Fibroblast of upper back skin (primary cell): ENCODE measurements at regions not wholly inside any gene's neighbourhood (a gene's known extent, or its start where the extent isn't known, plus 50 kb on each side); places are given as distances from the start of the nearest gene placed in this dataset.
"Not testable (repeated sequence)": the region's sequence is repeated elsewhere in the genome, so short reads cannot be mapped to it uniquely, and the experiment has no call there.

Experiments used
- DNase-seq: peaks from one replicate; pipeline ENCODE4 v3.0.0-alpha.2; 2013

DNA sequence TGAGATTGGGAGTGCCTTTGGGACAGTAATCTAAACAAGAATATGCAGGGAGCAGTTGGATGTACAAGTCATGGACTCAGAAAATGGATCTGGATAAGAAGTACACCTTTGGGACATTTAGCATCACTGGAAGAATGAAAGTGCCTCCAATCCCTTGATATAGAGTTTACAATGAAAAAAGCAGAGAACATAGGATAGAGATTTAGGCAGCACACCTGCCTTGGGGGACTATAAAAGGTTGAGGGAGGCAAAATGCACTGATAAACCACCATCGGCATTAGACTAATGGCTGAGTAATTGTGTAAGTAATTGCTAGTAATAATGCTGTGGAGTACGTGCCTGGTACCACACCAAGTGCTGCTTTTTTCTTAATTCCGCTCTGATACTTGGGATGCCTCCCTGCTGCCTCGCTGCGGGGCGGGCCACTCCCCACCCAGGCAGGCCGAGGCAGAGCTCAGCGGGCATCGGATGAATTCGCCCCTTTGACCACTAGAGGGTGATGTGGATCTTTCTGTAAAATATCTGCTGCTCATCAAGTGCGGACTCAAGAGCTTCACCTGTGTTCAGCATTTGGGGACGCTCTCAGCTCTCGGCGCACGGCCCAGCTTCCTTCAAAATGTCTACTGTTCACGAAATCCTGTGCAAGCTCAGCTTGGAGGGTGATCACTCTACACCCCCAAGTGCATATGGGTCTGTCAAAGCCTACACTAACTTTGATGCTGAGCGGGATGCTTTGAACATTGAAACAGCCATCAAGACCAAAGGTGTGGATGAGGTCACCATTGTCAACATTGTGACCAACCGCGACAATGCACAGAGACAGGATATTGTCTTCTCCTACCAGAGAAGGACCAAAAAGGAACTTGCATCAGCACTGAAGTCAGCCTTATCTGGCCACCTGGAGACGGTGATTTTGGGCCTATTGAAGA lies 99.9 kb downstream of the ANKRD18B start:
- peak; percentile 68 for DNase-seq

DNA sequence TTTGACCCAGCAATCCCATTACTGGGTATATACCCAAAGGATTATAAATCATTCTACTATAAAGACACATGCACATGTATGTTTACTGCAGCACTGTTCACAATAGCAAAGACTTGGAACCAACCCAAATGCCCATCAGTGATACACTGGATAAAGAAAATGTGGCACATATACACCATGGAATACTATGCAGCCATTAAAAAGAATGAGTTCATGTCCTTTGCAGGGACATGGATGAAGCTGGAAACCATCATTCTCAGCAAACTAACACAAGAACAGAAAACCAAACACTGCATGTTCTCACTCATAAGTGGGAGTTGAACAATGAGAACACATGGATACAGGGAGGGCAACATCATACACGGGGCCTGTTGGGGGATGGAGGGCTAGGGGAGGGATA lies 104.3 kb downstream of the ANKRD18B start:
- not testable (repeated sequence) for DNase-seq

DNA sequence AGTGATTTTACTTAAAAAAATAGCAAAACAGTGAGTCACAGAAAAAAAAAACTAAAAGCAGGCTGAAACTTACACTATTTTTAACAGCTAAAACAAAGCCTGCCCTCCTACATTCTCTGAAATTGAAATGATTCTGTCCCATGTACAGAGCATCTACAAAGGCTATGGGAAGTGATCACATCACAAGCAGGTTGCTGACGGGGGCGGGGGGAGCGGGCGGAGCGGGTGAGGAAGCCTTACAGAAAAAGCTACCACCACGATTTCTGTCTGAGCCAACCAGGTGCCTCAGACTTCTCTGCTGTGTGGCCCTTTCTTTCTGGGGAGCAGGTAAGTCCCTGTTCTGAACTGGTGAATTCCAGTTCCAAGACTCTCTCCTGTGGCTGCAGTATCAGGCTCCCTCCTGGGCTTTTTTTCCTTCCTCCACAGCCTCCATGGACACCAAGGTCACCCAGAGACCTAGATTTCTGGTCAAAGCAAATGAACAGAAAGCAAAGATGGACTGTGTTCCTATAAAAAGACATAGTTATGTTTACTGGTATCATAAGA lies 104.9 kb downstream of the ANKRD18B start:
- DNase-seq, result no peak

DNA sequence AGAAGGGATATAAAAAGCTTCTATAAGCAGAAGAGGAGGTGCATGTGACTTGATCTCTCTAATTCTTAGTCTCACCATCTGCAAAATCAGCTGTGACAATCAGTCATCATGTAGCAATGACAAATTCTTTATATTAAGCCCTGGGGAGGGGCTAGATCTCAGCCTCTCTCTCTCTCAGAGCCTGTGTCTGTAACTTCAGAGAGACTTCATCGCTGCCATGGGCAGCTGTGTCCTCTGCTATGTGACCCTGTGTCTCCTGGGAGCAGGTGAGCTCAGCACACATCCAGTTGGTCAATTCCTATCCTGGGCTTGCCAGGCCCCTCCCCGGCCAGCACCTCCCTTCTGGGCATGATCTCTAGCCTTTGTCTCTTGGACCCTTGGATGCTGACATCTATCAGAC lies 109.6 kb downstream of the ANKRD18B start:
- DNase-seq, result no peak

DNA sequence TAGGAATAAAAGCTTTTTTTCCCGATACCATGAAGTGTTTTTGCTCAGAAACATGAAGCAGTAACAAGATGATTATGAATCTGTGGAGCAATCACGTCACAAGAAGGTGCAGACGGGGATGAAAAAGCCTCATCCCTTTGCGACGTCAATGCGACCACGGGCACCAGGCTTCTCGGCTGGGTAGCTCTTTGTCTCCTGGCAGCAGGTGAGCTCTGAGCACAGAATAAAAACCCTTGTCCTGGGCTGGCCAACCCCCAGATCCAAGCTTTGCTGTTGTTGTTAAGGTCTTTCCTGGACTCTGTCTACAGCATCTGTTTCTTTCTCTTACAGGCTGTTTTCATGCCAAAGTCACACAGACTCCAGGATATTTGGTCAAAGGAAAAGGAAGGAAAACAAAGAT lies 113.8 kb downstream of the ANKRD18B start:
- DNase-seq, result no peak

DNA sequence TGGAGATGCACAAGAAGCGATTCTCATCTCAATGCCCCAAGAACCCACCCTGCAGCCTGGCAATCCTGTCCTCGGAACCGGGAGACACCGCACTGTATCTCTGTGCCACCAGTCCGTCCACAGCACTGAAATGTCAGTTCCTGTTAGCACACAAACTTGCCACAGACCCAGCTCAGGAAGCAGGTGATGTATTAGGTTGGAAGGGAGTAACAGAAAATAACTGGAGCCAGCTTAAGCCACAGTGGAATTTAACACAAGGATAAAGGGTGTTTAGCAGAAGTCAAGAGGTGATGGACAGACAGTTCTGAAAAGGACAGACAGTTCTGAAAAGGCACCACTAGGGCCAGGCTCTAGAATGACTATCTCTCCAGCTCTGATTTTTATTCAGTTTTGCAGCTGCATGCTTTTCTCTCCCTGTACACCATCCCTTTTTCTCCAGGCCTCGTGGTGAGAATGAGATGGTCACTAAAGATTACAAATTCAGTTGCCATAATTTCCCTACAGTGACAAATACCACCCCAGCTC lies 114.4 kb downstream of the ANKRD18B start:
- no peak for DNase-seq

DNA sequence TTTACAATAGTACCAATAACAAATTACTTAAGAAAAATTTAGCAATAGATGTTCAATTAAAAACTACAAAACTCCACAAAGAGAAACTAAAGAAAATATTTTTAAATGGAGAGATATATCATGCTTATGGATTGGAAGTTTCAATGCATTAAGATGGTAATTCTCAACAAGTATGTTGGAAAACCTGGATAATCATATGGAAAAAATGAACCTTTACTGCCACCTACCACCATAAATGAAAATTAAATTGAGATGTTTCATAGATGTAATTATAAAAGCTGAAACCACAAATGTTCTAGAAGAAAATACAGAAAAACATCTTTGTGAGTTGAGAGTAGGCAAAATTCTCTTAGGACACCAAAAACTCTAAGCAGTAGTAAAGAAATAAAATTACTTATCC lies 121.7 kb downstream of the ANKRD18B start:
- no peak for DNase-seq

DNA sequence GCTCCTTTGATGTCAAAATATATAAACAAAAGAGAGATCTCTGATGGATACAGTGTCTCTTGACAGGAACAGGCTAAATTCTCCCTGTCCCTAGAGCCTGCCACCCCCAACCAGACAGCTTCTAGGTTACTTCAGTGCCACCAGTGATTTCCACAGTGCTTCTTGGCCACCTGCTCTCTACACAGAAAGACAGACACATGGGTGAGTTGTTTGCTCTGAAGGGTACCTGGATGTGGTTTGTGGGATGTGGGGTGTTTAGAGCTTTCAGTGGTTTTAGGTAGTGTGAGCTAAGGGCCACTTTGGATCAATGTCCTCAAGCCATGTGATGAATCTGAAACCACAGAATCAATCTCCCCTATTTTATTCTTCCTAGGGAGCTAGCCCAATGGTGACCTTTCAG lies 125.4 kb downstream of the ANKRD18B start:
- DNase-seq, result no peak

DNA sequence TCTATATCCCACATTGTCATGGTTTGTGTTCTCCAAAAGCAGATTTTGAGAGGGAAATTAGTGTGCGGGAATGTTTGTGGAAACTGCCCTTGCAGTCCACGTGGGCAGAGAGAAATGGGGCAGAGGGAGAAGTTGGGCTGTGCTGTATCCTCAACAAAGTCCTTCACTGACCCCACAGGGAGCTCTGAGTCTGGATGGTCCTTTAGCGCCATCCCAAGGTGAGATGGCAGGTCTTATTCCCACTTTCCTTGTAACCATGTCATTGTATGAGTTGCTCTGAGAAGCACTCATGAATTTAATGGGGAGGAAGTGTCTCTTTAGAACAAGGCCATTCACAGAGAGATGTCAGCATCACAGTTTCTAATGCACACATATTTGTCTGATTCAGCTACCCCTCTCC lies 127.1 kb downstream of the ANKRD18B start:
- DNase-seq, result no peak

DNA sequence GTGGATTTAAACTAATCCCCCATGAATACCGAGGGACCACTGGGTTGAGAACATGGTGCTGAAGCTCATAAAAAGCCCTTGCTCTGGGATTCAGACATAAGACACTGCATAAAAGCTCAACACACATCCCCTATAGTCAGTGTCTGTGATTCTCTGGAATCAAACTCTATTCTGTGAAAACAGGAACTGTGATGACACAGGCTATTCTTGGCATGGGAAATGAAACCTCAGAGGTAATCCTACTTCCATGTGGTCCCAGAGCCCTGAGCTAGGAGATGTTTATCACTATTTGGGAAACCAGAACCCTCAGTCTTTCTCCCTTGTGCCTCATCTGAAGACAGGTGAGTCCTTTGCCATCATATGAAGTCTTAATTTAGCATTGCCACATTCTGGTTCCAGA lies 135.4 kb upstream of the PRSS3 start:
- no peak for DNase-seq

DNA sequence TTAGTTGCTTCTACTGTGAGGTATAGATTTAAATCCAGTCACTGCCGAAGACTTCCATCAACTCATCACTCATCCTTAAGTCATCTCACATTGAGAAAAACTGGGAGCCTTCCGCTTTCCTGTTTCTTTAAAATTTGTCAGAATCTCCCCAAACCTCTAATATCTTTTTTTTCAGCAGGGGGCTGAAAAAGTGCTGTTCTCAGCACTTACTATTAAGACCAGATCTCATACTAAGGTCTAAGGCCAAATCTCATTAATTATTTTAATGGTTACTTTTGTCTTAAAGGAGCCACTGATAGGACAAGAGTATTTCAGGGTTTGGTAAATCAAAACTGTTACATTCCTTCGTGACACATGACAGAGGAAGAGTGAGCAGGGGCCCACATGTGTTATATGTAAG lies 134.6 kb upstream of the PRSS3 start:
- no peak for DNase-seq

DNA sequence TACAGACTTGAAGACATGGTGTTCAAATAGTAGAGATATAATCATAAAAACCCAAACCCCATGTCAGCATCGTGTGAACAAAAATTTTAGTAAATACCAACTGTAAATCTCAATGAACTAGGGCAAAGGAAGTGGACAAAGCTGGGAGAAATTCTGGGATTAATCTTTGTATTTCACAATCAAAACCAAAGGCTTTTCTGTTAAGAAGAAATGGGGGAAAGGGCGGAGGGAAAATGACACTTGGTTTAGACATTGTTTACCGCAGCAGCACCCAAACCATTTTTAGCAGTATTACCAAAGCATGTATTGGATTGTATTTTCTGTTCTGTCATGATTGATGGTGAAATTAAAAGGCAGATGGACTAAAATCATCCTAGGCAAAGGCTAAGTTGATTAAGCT lies 134.2 kb upstream of the PRSS3 start:
- DNase-seq, result no peak

DNA sequence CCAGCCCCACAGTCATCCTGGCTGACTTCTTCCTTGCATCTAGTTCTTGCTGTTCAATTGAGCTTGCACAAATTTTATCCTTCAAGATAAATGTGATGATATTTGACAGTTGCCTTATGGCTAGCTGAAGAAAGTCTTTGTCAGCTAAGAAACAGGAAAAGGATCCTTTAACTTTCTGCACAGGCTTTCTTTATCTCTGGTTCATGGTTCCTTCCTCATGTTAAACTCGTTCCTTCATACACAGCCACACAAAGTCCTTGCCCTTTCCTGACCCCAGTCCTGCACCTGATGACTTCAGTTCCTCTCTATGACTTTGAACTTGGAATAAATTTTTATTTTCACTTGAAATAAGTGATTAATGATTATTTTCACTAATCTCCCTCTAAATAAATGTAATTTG lies 132.5 kb upstream of the PRSS3 start:
- DNase-seq, result no peak

DNA sequence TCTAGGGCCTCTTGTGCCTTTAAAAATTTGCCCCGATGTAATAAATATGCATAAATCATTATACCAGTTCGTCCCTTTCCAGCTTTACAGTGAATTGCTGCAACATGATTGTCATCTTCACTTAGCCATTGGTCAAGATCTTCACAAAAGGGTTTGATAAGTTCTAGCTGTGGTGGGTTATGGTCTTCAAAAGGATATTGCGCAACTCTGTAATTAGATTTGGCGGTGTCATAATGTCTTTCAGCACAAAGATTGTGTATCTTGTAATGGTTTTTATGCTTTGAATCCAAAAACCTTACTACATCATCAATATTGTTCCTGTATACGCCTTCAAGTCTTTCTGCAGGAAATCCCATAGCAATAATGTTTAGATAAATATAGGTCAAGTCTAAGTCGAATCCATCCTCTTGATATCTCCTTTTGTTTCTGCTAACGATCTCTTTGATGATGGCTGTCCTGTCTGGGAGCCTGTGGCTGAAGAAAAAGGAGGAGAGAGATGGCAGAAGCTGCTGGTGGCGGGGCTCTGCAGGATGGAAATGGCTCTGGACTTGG lies 119.1 kb upstream of the PRSS3 start:
- not testable (repeated sequence) for DNase-seq

DNA sequence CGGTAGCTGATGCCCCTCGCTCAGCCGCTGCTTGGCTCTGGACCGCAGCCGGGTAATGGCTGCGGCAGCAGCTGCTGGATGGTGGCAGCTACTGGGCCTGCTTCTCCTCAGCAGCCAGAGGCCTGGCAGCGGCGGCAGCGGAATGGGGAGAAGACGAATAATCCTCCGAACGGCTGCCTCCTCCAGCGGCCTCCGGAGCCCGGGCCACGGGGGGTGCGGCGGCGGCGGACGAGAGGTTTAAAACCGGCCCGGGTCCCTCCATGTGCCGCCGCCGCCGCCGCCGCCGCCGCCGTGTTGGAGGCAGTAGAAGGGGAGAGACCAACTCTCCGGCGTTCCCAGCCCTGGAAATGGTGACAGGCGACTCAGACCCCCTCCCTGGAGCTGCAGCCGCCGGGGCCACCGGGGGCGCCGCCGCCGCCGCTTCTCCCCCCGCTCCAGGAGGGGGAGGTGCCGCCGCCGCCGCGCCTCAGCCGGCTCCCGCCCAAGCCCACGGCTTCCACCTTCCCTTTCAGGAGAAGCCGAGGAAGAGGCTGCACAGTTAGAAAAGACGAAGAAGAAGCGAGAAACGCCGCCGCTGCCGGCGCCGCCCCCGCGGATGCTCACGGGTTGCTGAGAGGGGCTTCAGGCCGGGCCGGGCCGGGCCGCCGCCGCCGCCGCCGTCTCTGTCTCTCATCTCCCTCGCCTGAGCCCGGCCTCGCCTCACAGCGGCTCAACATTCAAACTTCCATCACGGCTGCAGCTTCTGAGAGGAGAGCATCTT lies 118.4 kb upstream of the PRSS3 start:
- peak; percentile 28 for DNase-seq

DNA sequence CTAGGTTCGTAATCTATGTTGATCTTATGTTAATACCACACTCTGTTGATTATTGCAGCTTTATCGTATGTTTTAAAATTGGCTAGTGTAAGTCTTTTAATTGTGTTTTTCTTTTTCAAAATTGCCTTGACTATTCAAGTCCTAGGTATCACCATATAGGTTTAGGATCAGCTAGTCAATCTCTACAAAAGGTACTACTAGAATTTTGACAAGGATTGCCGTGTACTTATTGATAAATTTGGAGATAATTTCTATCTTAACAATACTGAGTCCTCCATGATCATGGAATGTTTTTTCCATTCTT lies 117.9 kb upstream of the PRSS3 start:
- DNase-seq, result no peak

DNA sequence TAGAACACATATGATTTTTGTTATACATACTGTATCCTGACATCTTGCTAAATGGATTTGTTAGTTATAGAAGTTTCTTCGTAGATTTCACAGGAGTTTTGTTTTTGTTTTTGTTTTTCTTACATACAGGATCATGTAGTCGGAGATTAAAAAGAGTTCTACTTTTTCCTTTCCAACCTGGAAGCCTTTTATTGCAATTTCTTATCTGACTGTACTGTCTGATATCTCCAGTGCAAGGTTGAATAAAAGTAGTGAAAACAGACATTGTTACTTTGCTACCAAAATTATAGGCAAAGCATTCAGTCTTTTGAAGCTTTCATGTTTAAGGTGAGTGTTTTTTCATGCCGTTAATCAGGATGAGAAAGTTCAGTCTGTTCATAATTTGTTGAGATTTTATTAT lies 117.4 kb upstream of the PRSS3 start:
- no peak for DNase-seq

DNA sequence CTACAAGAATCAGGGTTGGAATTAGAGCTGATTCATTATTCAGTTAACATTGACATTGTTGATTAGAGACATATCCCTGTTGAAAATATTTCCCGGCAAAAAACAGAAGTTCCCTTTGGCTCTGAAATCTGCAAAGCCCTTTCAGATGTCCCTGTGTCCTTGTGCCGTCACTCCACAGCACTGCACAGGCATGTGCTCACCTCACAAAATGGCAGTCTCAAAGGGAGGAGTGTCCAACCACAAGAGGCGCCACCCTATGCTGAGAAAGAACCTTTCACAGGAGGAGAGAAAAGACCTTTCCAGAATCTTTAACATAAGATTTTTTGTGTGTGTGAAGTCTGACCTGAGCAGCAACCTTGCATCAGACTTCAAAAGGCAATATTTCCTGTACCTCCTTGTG lies 112.8 kb upstream of the PRSS3 start:
- no peak for DNase-seq

DNA sequence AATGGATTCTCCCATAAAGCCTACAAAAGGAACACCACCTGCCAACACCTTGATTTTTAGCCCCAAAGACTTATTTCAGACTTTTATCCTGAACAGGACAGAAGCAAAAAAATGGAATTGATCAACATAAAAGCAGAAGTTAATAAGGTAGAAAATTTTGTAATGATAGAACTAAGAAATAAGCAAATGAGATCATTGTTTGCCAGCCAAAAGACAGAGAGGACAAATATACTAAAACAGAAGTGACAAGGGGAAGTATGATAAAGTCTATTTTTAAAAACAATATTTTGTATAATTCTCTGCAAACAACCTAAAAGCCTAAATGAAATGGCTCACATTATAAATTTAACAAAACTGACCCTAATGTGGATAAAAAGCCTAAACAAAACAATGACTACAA lies 110.5 kb upstream of the PRSS3 start:
- no peak for DNase-seq

DNA sequence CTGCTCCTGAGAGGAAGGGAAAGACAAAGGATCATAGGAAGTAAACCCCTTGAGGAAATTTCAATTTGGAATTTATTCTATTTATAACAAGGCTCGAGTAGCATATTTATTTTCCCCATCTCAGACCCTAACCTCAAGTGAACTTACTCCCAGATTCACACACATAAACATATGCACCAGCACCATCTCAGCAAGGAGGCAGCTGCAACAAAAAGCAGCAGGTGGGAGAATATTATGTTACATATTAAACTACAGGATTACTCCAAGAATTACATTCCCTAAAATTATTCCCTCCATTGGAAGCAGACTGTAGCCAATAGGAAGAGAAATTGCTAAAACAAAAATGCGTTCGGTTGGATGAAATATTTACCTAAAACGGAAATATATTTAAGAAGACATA lies 108.4 kb upstream of the PRSS3 start:
- DNase-seq, result no peak

DNA sequence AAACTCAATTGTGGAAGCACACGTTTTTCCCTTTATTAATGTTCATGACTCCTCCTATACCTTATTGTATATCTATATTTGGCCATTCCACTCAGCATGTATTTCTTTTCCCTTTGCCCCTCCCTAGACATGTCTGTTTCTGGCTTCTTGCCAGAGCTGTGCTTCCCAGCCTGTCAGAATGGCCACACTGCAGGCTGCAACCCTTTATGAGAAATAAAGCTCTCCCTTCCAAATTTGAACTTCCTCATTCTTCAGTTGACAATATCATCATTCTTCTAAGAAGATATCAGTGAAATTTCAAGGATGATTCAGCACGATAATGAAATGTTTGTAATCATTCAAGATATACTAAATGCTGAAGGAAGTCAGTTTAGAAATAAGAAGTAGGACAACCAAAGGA lies 107.6 kb upstream of the PRSS3 start:
- DNase-seq, result peak; percentile 8

DNA sequence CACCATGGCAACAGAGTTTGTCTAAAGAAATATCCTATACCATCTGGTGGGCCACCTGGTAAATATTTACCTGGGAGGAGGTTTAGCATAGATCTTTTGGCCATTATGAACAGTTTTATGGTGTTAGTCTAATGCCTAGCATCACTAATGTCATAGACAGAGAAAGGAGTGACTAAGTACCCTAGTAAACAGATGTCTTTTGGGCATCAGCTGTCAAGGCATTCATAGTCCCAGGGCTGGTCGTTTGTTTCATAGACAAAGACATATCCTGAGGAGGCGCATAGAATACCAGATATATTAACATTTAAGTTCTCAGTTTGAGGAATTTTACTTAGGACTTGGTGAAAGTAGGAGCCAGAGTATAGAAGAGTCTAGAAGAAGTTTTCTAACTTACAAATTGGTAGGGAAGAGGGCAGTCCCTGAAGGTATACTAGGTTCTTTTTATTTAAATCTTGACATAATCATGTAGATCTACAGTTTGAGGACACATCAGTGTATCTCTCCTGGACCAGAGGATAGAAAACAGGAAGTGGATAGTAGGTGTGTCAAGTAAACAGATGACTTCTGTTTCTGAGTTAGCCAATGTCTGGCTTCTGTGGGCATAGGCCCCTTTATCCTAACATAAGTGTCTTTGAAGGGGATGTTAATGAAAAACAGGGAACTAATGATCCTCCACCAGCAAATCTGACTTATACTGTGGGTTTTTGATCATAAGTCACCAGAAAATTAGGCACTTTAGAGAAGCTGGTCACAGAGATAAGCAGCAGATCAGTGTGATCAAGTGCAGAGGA lies 105.0 kb upstream of the PRSS3 start:
- no peak for DNase-seq

DNA sequence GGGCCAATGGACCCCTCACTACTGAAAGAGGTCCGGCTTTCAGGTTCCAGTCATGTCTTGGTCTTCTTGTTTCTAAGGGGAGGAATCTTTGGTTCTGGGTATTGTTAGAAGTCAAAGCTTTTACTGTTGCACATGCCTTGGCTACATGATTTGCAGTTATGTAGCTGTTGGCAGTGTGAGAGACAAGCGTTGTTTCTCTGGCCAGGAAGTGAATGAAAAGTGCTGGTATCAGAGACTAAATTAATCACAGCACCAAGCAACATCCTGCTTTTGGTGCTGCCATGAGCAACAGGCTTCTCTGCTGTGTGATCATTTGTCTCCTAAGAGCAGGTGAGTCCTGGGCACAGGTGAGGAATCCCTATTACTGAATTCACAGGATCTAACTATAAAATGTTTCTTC lies 100.1 kb upstream of the PRSS3 start:
- DNase-seq, result no peak
